GM18502 (cell line): ENCODE measurements at regions not wholly inside any gene's neighbourhood (a gene's known extent, or its start where the extent isn't known, plus 50 kb on each side); places are given as distances from the start of the nearest gene placed in this dataset.

Source experiments
- ATAC-seq: cut with Tn5 transposase; IDR thresholded peaks from one replicate; pipeline ENCODE4 v1.9.1; 2021; ENCODE audit warnings: mild to moderate bottlenecking; ENCODE audit not compliant: unreplicated experiment, poor library complexity

- ATAC-seq, result no peak
These were observed 304.5 kb downstream of the CD83 start for GRCh38 chr6:14422061-14422460.

- ATAC-seq, result no peak
These were observed 305.3 kb downstream of the CD83 start for GRCh38 chr6:14422917-14423316.

GRCh38 chr6:14423330-14423729 is 305.8 kb downstream of the CD83 start:
- no peak for ATAC-seq

GRCh38 chr6:14423955-14424354 is 306.4 kb downstream of the CD83 start:
- no peak for ATAC-seq

GRCh38 chr6:14425805-14426204 is 308.2 kb downstream of the CD83 start:
- no peak for ATAC-seq

- ATAC-seq, result no peak
These were observed 308.7 kb downstream of the CD83 start for GRCh38 chr6:14426281-14426680.

- ATAC-seq, result no peak
These were observed 310.7 kb downstream of the CD83 start for GRCh38 chr6:14428269-14428668.

- no peak for ATAC-seq
These were observed 311.8 kb downstream of the CD83 start for GRCh38 chr6:14429396-14429795.

GRCh38 chr6:14430218-14430617 is 312.6 kb downstream of the CD83 start:
- no peak for ATAC-seq

GRCh38 chr6:14431385-14432330 is 314.1 kb downstream of the CD83 start:
- ATAC-seq, result no peak

GRCh38 chr6:14434916-14435690 is 317.5 kb downstream of the CD83 start:
- no peak for ATAC-seq

GRCh38 chr6:14436592-14437132 is 319.1 kb downstream of the CD83 start:
- no peak for ATAC-seq

GRCh38 chr6:14439419-14439818 is 321.8 kb downstream of the CD83 start:
- no peak for ATAC-seq

GRCh38 chr6:14440215-14440910 is 322.8 kb downstream of the CD83 start:
- ATAC-seq, result no peak

GRCh38 chr6:14440940-14441781 is 323.6 kb downstream of the CD83 start:
- no peak for ATAC-seq

GRCh38 chr6:14442242-14442641 is 324.7 kb downstream of the CD83 start:
- no peak for ATAC-seq

GRCh38 chr6:14443629-14444268 is 326.2 kb downstream of the CD83 start:
- no peak for ATAC-seq

GRCh38 chr6:14444295-14444972 is 326.9 kb downstream of the CD83 start:
- no peak for ATAC-seq

GRCh38 chr6:14447240-14447639 is 329.7 kb downstream of the CD83 start:
- no peak for ATAC-seq
